IPS DF 4.7 (cell line): ENCODE measurements at regions not wholly inside any gene's neighbourhood (a gene's known extent, or its start where the extent isn't known, plus 50 kb on each side); places are given as distances from the start of the nearest gene placed in this dataset.
A peak's percentile ranks its signal among the peaks of the same experiment; 100 is the strongest.

Experiments
- DNase-seq: peaks from one replicate; pipeline ENCODE4 v3.0.0-alpha.2; 2013; ENCODE audit warnings: low spot score; ENCODE audit errors: extremely low read depth

- no peak for DNase-seq
Measured at GRCh38 chr10:61097026-61097425, 153.0 kb upstream of the RHOBTB1 start.

GRCh38 chr10:61096056-61096455 lies 152.1 kb upstream of the RHOBTB1 start:
- no peak for DNase-seq

- no peak for DNase-seq
Measured at GRCh38 chr10:61091531-61091930, 147.5 kb upstream of the RHOBTB1 start.

GRCh38 chr10:61089251-61089650 lies 145.3 kb upstream of the RHOBTB1 start:
- no peak for DNase-seq

- no peak for DNase-seq
Measured at GRCh38 chr10:61084493-61084892, 140.5 kb upstream of the RHOBTB1 start.

GRCh38 chr10:61081301-61081700 lies 137.3 kb upstream of the RHOBTB1 start:
- no peak for DNase-seq

GRCh38 chr10:61078542-61079275 lies 134.7 kb upstream of the RHOBTB1 start:
- no peak for DNase-seq

- DNase-seq = no peak
Measured at GRCh38 chr10:61076572-61077114, 132.7 kb upstream of the RHOBTB1 start.

GRCh38 chr10:61073391-61073790 lies 129.4 kb upstream of the RHOBTB1 start:
- no peak for DNase-seq

- DNase-seq = no peak
Measured at GRCh38 chr10:61071580-61071979, 127.6 kb upstream of the RHOBTB1 start.

GRCh38 chr10:61068471-61068870 lies 124.5 kb upstream of the RHOBTB1 start:
- DNase-seq = no peak

GRCh38 chr10:61067671-61068336 lies 123.8 kb upstream of the RHOBTB1 start:
- no peak for DNase-seq

GRCh38 chr10:61066661-61067344 lies 122.8 kb upstream of the RHOBTB1 start:
- DNase-seq = no peak

- no peak for DNase-seq
Measured at GRCh38 chr10:61065051-61065450, 121.1 kb upstream of the RHOBTB1 start.

- no peak for DNase-seq
Measured at GRCh38 chr10:61064356-61064755, 120.4 kb upstream of the RHOBTB1 start.

GRCh38 chr10:61063901-61064300 lies 119.9 kb upstream of the RHOBTB1 start:
- DNase-seq = no peak

- no peak for DNase-seq
Measured at GRCh38 chr10:61063034-61063433, 119.0 kb upstream of the RHOBTB1 start.

- DNase-seq = no peak
Measured at GRCh38 chr10:61061923-61062504, 118.0 kb upstream of the RHOBTB1 start.

- no peak for DNase-seq
Measured at GRCh38 chr10:61059636-61060035, 115.7 kb upstream of the RHOBTB1 start.

GRCh38 chr10:61052469-61053205 lies 108.7 kb upstream of the RHOBTB1 start:
- DNase-seq = peak; percentile 44

GRCh38 chr10:61051344-61051743 lies 107.4 kb upstream of the RHOBTB1 start:
- DNase-seq = no peak
